ENCODE measurements at regions not wholly inside any gene's neighbourhood (a gene's known extent, or its start where the extent isn't known, plus 50 kb on each side); places are given as distances from the start of the nearest gene placed in this dataset.

DNA sequence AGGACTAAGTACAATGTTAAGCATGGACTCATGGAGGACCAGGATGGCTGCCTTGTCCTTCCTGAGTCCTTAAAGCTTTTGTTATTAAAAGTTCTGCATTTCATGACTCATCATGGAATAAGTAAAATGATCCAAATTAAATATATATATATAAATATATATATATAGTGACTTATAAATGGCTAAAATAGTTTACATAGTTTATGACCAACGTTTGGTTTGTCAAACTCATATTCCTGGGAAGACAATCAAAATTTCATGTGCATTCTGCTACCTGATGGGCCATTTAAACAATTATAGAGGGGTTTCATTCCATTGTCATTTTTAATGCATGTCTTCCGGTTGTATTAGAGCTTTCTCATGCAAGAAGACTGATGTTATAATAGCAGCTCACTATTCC is 1190.7 kb downstream of the FSCB start:
- no peaks in the 10 kb centered on the region for H3K4me1 ChIP-seq
- no peaks in the 10 kb centered on the region for H3K36me3 ChIP-seq
- ATAC-seq (no peak), FAIRE-seq (no peak), DNase-seq (no peak)
- no peaks in the 10 kb centered on the region for H3K27me3 ChIP-seq
- H3K27ac ChIP-seq = no peak overlapping the region
- no peak overlapping the region for H3K4me3 ChIP-seq
- intact Hi-C loops (cut with DNase I) = no loop called here
- 68 to 71% methylated on average over 2 of the region's 2 CpGs for WGBS, 2 donors
- no peaks in the 10 kb centered on the region for H3K9me3 ChIP-seq
- TF ChIP-seq, protein P1, sequence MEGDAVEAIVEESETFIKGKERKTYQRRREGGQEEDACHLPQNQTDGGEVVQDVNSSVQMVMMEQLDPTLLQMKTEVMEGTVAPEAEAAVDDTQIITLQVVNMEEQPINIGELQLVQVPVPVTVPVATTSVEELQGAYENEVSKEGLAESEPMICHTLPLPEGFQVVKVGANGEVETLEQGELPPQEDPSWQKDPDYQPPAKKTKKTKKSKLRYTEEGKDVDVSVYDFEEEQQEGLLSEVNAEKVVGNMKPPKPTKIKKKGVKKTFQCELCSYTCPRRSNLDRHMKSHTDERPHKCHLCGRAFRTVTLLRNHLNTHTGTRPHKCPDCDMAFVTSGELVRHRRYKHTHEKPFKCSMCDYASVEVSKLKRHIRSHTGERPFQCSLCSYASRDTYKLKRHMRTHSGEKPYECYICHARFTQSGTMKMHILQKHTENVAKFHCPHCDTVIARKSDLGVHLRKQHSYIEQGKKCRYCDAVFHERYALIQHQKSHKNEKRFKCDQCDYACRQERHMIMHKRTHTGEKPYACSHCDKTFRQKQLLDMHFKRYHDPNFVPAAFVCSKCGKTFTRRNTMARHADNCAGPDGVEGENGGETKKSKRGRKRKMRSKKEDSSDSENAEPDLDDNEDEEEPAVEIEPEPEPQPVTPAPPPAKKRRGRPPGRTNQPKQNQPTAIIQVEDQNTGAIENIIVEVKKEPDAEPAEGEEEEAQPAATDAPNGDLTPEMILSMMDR (IDR thresholded peaks at IDR 0.05) = no peak

DNA sequence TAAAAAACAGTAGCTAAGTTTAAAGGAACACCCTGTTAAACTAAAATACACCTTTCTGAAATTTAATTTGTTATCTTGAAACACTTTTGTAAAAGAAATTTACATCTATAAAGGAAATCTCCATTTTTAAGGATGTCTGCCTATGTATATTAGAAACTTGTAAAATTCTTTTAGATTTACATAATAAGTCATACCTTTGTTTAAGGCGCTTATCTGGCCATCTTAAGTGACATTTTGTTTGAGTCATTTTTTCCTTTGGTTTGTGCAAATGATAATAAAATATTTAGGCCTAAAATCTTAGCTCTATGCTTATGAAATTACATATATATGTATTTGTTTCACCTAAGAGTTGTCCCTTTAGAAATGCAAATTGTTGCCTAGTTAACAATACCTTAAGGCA is 1193.4 kb downstream of the FSCB start:
- Histone ChIP-seq H3K4me3 (no peak overlapping the region), H3K27me3 (no peaks in the 10 kb centered on the region), H3K4me1 (no peaks in the 10 kb centered on the region), H3K27ac (no peak overlapping the region), H3K36me3 (no peaks in the 10 kb centered on the region), H3K9me3 (no peaks in the 10 kb centered on the region)
- 86 to 94% methylated on average over 1 of the region's 1 CpG for WGBS, 2 donors
- FAIRE-seq = no peak
- intact Hi-C loops (cut with DNase I) = no loop called here
- no peak for ATAC-seq
- TF ChIP-seq, protein P1 (IDR thresholded peaks at IDR 0.05) = no peak
- DNase-seq = no peak

DNA sequence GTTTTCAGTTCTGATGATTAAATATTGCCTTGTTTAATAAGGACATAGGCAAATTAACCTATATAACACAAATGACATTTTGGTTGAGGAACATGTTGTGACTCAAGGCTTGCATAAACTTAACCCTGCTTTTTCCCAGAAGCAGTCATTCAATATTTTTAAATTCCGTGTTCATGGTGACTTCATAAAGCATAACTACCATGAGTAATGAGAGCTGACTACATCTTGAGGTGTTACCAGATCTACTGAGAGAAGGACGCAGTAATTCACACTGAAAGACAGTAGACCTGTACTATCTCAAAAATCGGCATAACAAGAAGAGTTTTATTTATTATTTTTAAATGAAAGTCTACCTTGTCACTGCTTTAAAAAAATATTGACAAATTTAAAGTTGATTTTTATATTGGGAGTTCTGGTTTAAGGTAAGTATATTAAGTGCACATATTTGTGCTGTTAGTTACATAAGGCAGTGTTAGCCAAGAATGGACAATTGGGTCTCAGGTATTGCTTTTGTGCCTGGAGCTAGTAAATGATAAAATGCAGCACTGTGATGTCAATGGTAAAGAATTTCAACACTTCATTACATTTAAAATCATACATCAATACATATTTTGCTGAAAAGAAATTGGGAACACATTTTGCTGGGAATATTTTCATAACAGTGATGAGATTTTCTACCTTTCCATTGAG is 1198.5 kb downstream of the FSCB start:
- no peak for FAIRE-seq

DNA sequence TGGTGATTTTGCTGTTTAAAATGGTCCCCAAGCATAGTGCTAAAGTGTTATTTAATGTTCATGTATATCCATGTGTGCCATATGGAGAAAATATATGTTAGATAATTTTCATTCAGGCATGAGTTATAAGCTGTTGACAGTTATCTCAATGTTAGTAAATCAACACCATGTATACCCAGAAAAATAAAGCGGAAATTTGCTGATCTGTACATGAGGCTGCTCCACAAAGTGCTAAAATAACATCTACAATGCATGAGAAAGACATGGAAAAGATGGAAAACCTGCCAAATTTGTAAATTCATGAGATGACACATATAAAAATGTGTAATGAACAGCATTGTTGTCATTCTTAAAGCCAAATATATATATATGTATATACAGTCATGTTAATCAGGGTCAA is 1199.2 kb downstream of the FSCB start:
- no peak for DNase-seq
- Histone ChIP-seq H3K4me1 (no peaks in the 10 kb centered on the region), H3K36me3 (no peaks in the 10 kb centered on the region), H3K4me3 (no peak overlapping the region), H3K27me3 (no peaks in the 10 kb centered on the region), H3K9me3 (no peaks in the 10 kb centered on the region), H3K27ac (no peak overlapping the region)
- intact Hi-C loops (cut with DNase I) = no loop called here
- 81 to 90% methylated on average over 1 of the region's 1 CpG for WGBS, 2 donors
- no peak for FAIRE-seq
- TF ChIP-seq, protein P1 (IDR thresholded peaks at IDR 0.05) = no peak
- no peak for ATAC-seq

More for the DNA sequence above, 1198.5 kb downstream of the FSCB start:
- Histone ChIP-seq H3K4me1 (no peaks in the 10 kb centered on the region), H3K4me3 (no peak overlapping the region), H3K36me3 (no peaks in the 10 kb centered on the region), H3K27ac (no peak overlapping the region), H3K27me3 (no peaks in the 10 kb centered on the region), H3K9me3 (no peaks in the 10 kb centered on the region)
- 72 to 82% methylated on average over 3 of the region's 3 CpGs for WGBS, 2 donors
- DNase-seq (no peak), ATAC-seq (no peak)
- intact Hi-C loops (cut with DNase I) = no loop called here
- TF ChIP-seq, protein P1 (IDR thresholded peaks at IDR 0.05) = no peak

DNA sequence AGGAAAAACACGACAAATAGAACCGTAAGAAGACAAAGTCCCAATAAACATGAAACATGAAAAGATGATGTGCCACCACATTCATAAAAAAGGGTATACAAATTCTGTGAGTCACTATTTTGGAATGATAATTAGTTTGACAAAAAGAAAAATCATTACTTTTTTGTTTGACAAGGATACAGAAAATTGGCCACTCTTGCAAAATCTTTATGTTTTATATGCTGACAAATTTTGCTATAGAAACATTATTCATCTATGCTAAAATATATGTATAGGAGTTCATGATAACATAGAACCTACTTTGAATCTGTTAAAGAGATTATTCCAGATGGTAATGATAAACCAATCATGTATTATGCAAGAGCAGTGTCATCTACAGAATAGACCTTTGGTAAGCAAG is 1201.0 kb downstream of the FSCB start:
- Histone ChIP-seq H3K36me3 (no peaks in the 10 kb centered on the region), H3K27ac (no peak overlapping the region), H3K9me3 (no peaks in the 10 kb centered on the region), H3K27me3 (no peaks in the 10 kb centered on the region), H3K4me1 (no peaks in the 10 kb centered on the region), H3K4me3 (no peak overlapping the region)
- TF ChIP-seq, protein P1 (IDR thresholded peaks at IDR 0.05) = no peak
- no peak for DNase-seq
- intact Hi-C loops (cut with DNase I) = no loop called here
- WGBS, 2 donors = 76 to 85% methylated on average over 2 of the region's 2 CpGs
- ATAC-seq = no peak
- no peak for FAIRE-seq

All from pancreas (tissue), 10 donors.